PC-9 (cell line): ENCODE measurements at regions not wholly inside any gene's neighbourhood (a gene's known extent, or its start where the extent isn't known, plus 50 kb on each side); places are given as distances from the start of the nearest gene placed in this dataset.

Experiments
- BruUV-seq: library from RNA; stranded (reverse); fragments of 400-500 nt; replicated peaks from 2 replicates; lab custom pipeline; 2021; lab: Mats Ljungman, UMichigan
- CTCF ChIA-PET: fragments of 300-600 bp; sonication (Branson Sonifier 250); formaldehyde crosslinking; loops from one replicate; lab custom pipeline; 2022; ENCODE audit warnings: antibody characterized with exemption; lab: Charles Lee
- POLR2A ChIA-PET: fragments of 300-600 bp; sonication (Branson Sonifier 250); formaldehyde crosslinking; loops from one replicate; lab custom pipeline; 2022; ENCODE audit warnings: antibody characterized with exemption; ENCODE audit not compliant: unreplicated experiment; lab: Charles Lee
- DNase-seq, 2 experiments: peaks; one replicate each; pipeline versions ENCODE4 v3.0.0 to v3.0.0-alpha.2; 2015 to 2022; ENCODE audit warnings: mixed read lengths in 1 of 2
- H2AFZ ChIP-seq: fragments of 200-600 bp; sonication (generic); 2 replicates; pipeline ENCODE4 v1.8.1; 2017; ENCODE audit warnings: antibody characterized with exemption
- H3F3A ChIP-seq: fragments of 200-600 bp; sonication (generic); 2 replicates; pipeline ENCODE4 v1.8.1; 2017; ENCODE audit warnings: antibody characterized with exemption, mild to moderate bottlenecking, low read depth; ENCODE audit not compliant: insufficient read depth
- H3K27ac ChIP-seq: fragments of 200-600 bp; sonication (generic); 2 replicates; pipeline ENCODE4 v1.6.1; 2016; ENCODE audit warnings: mixed run types
- H3K27me3 ChIP-seq: fragments of 200-600 bp; sonication (generic); 2 replicates; pipeline ENCODE4 v1.6.1; 2016; ENCODE audit warnings: low read depth, mixed run types; ENCODE audit not compliant: insufficient read depth
- H3K36me3 ChIP-seq: fragments of 200-600 bp; sonication (generic); 2 replicates; pipeline ENCODE4 v1.6.1; 2016; ENCODE audit warnings: low read depth, mixed run types
- H3K4me1 ChIP-seq: fragments of 200-600 bp; sonication (generic); replicated peaks from 2 replicates; pipeline ENCODE4 v1.6.1; 2016; ENCODE audit warnings: mixed run types; ENCODE audit not compliant: insufficient read depth
- H3K4me2 ChIP-seq: fragments of 200-600 bp; sonication (generic); 2 replicates; pipeline ENCODE4 v1.6.1; 2017; ENCODE audit warnings: mixed run types
- H3K4me3 ChIP-seq: fragments of 200-600 bp; sonication (generic); 2 replicates; pipeline ENCODE4 v1.6.1; 2016; ENCODE audit warnings: mixed run types
- H3K79me2 ChIP-seq: fragments of 200-600 bp; sonication (generic); 2 replicates; pipeline ENCODE4 v1.6.1; 2017; ENCODE audit warnings: low read depth, mixed run types
- H3K9me2 ChIP-seq: fragments of 200-600 bp; sonication (generic); 2 replicates; pipeline ENCODE4 v1.8.1; 2017; ENCODE audit warnings: mild to moderate bottlenecking; ENCODE audit not compliant: insufficient read depth
- H3K9me3 ChIP-seq: fragments of 200-600 bp; sonication (generic); 2 replicates; pipeline ENCODE4 v1.8.1; 2016; ENCODE audit warnings: low read depth; ENCODE audit not compliant: insufficient read depth
- H4K20me1 ChIP-seq: fragments of 200-600 bp; sonication (generic); 2 replicates; pipeline ENCODE4 v1.8.1; 2017; ENCODE audit not compliant: insufficient read depth
- EZH2 ChIP-seq: fragments of 200-600 bp; sonication (generic); IDR thresholded peaks from 2 replicates; pipeline ENCODE4 v1.8.0; 2017; ENCODE audit warnings: antibody characterized with exemption, low read depth
- intact Hi-C: fragments of 100-400 bp; cut with micrococcal nuclease; formaldehyde crosslinking; loops from one replicate; pipeline ENCODE4 v1.10.0; 2022; ENCODE audit not compliant: unreplicated experiment
- TF ChIP-seq, protein P1 (sequence below): fragments of 200-600 bp; sonication (generic); conservative IDR thresholded peaks from 2 replicates; pipeline ENCODE4 v1.6.1; 2017; ENCODE audit warnings: mixed run types, antibody characterized with exemption, mild to moderate bottlenecking, moderate library complexity

DNA sequence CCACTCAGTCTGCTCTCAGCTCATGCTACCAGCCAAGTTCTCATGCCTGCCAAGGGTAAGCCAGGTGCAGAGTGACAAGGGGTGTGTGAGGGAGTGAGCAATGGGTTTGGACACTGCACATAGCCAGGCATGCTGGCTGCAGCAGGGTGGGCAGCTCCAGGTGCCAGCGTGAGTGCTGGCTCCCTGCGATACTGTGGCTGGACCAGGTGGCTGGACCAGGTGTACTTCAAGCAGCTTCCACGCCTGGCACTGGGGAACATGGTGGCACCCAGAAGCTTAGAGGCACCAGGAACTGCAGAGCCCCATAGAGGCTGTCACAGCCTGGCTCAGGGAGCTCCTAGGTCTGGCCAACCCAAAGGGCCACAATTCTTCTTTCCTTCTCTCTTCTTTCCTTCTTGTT lies 234.9 kb upstream of the GIMD1 start:
- H3K27me3 ChIP-seq, result no peaks in the 10 kb centered on the region
- H3K9me2 ChIP-seq, result no peaks in the 10 kb centered on the region
- H3K79me2 ChIP-seq, result no peaks in the 10 kb centered on the region
- H2AFZ ChIP-seq, result no peak overlapping the region
- no peaks in the 10 kb centered on the region for H3K9me3 ChIP-seq
- DNase-seq, result no peak
- no peaks in the 10 kb centered on the region for H4K20me1 ChIP-seq
- H3K4me2 ChIP-seq, result no peak overlapping the region
- no peak overlapping the region for H3K27ac ChIP-seq
- POLR2A ChIA-PET, result no interaction called here
- no peaks in the 10 kb centered on the region for H3K4me1 ChIP-seq
- BruUV-seq, result no TSS peak
- intact Hi-C loops, result no loop called here
- CTCF ChIA-PET, result no interaction called here
- no peaks in the 10 kb centered on the region for H3F3A ChIP-seq
- TF ChIP-seq EZH2, result no peak
- TF ChIP-seq, protein P1, sequence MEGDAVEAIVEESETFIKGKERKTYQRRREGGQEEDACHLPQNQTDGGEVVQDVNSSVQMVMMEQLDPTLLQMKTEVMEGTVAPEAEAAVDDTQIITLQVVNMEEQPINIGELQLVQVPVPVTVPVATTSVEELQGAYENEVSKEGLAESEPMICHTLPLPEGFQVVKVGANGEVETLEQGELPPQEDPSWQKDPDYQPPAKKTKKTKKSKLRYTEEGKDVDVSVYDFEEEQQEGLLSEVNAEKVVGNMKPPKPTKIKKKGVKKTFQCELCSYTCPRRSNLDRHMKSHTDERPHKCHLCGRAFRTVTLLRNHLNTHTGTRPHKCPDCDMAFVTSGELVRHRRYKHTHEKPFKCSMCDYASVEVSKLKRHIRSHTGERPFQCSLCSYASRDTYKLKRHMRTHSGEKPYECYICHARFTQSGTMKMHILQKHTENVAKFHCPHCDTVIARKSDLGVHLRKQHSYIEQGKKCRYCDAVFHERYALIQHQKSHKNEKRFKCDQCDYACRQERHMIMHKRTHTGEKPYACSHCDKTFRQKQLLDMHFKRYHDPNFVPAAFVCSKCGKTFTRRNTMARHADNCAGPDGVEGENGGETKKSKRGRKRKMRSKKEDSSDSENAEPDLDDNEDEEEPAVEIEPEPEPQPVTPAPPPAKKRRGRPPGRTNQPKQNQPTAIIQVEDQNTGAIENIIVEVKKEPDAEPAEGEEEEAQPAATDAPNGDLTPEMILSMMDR, result no peak
- no peak overlapping the region for H3K4me3 ChIP-seq
- no peaks in the 10 kb centered on the region for H3K36me3 ChIP-seq

GRCh38 chr4:106602711-106603110 lies 234.1 kb upstream of the GIMD1 start:
- no peaks in the 10 kb centered on the region for H3K27me3 ChIP-seq
- no TSS peak for BruUV-seq
- POLR2A ChIA-PET, result no interaction called here
- H3F3A ChIP-seq, result no peaks in the 10 kb centered on the region
- no peaks in the 10 kb centered on the region for H3K9me2 ChIP-seq
- no peak overlapping the region for H2AFZ ChIP-seq
- no peaks in the 10 kb centered on the region for H3K9me3 ChIP-seq
- no peak overlapping the region for H3K4me2 ChIP-seq
- no peaks in the 10 kb centered on the region for H3K79me2 ChIP-seq
- TF ChIP-seq, protein P1, result no peak
- no peak for TF ChIP-seq EZH2
- no peaks in the 10 kb centered on the region for H3K4me1 ChIP-seq
- H3K27ac ChIP-seq, result no peak overlapping the region
- intact Hi-C loops, result no loop called here
- CTCF ChIA-PET, result no interaction called here
- H4K20me1 ChIP-seq, result no peaks in the 10 kb centered on the region
- H3K36me3 ChIP-seq, result no peaks in the 10 kb centered on the region
- H3K4me3 ChIP-seq, result no peak overlapping the region
- no peak for DNase-seq

- no peaks in the 10 kb centered on the region for H3F3A ChIP-seq
- no peaks in the 10 kb centered on the region for H3K9me3 ChIP-seq
- H3K4me2 ChIP-seq, result no peak overlapping the region
- TF ChIP-seq, protein P1, result no peak
- TF ChIP-seq EZH2, result no peak
- no peaks in the 10 kb centered on the region for H3K79me2 ChIP-seq
- H3K27me3 ChIP-seq, result no peaks in the 10 kb centered on the region
- no peaks in the 10 kb centered on the region for H3K9me2 ChIP-seq
- H3K27ac ChIP-seq, result no peak overlapping the region
- intact Hi-C loops, result no loop called here
- no peak overlapping the region for H3K4me3 ChIP-seq
- POLR2A ChIA-PET, result no interaction called here
- CTCF ChIA-PET, result no interaction called here
- no peaks in the 10 kb centered on the region for H3K4me1 ChIP-seq
- no peaks in the 10 kb centered on the region for H4K20me1 ChIP-seq
- H3K36me3 ChIP-seq, result no peaks in the 10 kb centered on the region
- no TSS peak for BruUV-seq
- no peak for DNase-seq
- no peak overlapping the region for H2AFZ ChIP-seq
Observed at GRCh38 chr4:106601519-106601918, 232.9 kb upstream of the GIMD1 start.
